ENCODE measurements at regions not wholly inside any gene's neighbourhood (a gene's known extent, or its start where the extent isn't known, plus 50 kb on each side); places are given as distances from the start of the nearest gene placed in this dataset.

DNA sequence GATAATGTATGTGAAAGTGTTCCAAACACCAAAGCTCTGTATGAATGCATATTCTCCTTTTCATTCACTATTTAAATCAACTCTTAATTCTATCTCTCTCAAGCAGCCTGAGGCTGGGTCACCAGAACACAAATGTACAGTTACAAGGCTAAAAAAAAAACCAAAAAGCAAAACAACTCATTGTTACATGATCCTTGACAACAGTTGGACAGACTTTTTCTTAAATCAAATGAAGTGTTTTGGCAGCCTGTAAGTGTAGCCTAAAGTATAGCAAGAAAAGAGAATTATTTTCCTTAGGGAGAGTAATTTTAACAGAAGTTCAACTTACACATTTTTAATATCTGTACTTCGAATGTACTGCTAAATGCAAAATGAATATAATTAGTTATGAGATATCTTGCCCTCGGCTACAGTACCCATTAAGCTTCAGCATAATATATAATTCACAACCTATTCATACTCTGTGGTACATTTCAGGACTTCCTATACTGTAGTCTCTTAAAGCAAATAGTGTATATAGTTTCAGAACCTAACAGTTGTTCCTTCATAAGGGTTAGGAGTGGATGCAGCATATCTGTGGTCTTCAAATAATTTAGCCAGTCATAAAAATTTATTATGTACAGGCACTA is 214.0 kb upstream of the BTG1 start:
- no peak overlapping the region for H3K4me3 ChIP-seq (replicated peaks; ENCODE audit: low read depth, low read length)
- no peak for DNase-seq (ENCODE audit: extremely low read depth, low read depth)
- TF ChIP-seq, protein P1, sequence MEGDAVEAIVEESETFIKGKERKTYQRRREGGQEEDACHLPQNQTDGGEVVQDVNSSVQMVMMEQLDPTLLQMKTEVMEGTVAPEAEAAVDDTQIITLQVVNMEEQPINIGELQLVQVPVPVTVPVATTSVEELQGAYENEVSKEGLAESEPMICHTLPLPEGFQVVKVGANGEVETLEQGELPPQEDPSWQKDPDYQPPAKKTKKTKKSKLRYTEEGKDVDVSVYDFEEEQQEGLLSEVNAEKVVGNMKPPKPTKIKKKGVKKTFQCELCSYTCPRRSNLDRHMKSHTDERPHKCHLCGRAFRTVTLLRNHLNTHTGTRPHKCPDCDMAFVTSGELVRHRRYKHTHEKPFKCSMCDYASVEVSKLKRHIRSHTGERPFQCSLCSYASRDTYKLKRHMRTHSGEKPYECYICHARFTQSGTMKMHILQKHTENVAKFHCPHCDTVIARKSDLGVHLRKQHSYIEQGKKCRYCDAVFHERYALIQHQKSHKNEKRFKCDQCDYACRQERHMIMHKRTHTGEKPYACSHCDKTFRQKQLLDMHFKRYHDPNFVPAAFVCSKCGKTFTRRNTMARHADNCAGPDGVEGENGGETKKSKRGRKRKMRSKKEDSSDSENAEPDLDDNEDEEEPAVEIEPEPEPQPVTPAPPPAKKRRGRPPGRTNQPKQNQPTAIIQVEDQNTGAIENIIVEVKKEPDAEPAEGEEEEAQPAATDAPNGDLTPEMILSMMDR (IDR thresholded peaks at IDR 0.05; ENCODE audit: low read depth, low read length, missing control alignments), result no peak

DNA sequence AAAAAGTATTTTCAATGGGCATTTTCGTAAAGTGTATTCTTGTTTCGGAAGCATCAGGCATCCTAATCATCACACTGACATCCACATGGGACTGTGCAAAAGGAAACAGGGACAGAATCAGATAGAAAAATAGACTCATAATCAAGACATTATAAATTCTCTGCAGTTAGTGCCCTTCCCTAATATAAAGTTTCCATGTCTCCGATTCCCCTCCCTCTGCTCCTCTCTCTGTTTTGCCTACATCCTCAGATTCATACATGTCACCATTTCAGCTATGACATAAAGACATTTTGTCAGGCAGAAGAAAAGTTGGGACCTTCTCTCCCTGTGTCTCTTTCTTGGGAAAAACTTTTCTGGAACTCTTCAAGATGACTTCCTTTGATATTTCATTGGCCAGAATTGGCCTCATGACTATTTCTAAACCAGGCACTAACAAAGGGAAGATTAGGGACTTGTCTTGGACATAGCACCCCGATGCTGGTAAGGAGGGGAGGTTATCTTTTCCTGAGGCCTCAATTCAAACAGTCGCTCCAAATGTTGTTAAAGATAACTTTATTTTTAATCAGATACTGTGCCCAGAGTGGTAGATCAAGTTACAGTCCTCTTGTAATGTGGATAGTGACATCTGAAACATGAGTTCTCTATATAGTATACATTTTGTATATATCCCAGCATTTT is 212.1 kb upstream of the BTG1 start:
- TF ChIP-seq, protein P1 (IDR thresholded peaks at IDR 0.05; ENCODE audit: low read depth, low read length, missing control alignments), result no peak
- DNase-seq (ENCODE audit: extremely low read depth, low read depth), result no peak
- no peak overlapping the region for H3K4me3 ChIP-seq (replicated peaks; ENCODE audit: low read depth, low read length)

DNA sequence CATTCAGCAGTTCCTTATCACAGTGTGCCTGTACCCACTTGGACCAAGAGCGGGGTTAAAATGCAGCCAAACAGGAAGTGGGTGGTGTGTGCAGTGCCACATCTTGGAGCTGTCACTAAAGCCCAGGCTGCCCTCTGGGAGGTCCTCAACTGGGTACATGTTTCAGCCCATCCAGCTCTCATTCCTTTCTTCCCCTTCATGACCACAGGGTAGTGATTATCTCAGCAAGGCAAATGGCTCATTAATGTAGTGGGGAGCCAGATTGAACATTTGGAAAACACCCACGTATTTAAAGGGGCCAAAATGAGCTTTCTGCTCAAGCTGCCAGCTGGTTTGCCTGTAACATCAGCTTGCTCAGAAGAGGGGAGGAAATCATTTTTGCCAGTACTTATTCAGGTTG is 210.8 kb upstream of the BTG1 start:
- TF ChIP-seq, protein P1 (IDR thresholded peaks at IDR 0.05; ENCODE audit: low read depth, low read length, missing control alignments), result no peak
- no peak for DNase-seq (ENCODE audit: extremely low read depth, low read depth)
- H3K4me3 ChIP-seq (replicated peaks; ENCODE audit: low read depth, low read length), result no peak overlapping the region

DNA sequence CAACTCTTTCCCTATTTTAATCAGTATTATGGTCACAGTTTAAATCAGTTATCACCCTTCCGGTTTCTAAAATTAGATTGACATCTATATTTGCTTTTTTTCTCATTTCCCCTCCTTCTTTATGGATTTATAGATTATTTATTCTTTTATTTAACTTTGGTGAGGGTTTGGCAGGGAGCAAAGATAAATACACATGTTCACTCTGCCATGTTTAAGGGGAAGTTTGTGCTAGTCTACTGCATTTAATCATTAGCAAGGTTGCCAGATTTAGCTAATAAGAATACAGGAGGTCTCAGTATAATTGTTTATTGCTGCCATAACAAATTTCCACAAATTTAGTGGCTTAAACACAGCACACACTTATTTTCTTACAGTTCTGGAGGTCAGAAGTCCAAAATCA is 204.0 kb upstream of the BTG1 start:
- H3K4me3 ChIP-seq (replicated peaks; ENCODE audit: low read depth, low read length), result no peak overlapping the region
- DNase-seq (ENCODE audit: extremely low read depth, low read depth), result no peak
- TF ChIP-seq, protein P1 (IDR thresholded peaks at IDR 0.05; ENCODE audit: low read depth, low read length, missing control alignments), result no peak

DNA sequence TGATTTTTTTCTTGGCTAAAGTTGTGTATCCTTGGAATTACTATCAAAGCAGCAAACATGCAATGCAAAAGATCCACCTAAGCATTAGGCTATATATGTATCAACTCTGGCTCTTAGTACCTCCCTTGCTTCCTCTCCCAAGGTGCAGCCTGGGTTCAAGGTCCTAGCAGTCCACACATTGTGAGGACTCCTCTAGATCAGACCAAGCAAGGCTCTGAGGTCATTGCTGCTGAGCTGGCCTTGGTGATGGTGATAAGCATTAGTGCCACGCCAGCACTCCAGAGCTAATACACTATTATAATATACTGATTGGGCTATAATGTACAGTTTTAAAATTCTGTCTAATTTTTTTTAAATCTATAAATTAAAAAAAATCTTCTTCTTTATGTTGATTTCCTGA is 196.9 kb upstream of the BTG1 start:
- no peak for DNase-seq (ENCODE audit: extremely low read depth, low read depth)
- TF ChIP-seq, protein P1 (IDR thresholded peaks at IDR 0.05; ENCODE audit: low read depth, low read length, missing control alignments), result no peak
- no peak overlapping the region for H3K4me3 ChIP-seq (replicated peaks; ENCODE audit: low read depth, low read length)

DNA sequence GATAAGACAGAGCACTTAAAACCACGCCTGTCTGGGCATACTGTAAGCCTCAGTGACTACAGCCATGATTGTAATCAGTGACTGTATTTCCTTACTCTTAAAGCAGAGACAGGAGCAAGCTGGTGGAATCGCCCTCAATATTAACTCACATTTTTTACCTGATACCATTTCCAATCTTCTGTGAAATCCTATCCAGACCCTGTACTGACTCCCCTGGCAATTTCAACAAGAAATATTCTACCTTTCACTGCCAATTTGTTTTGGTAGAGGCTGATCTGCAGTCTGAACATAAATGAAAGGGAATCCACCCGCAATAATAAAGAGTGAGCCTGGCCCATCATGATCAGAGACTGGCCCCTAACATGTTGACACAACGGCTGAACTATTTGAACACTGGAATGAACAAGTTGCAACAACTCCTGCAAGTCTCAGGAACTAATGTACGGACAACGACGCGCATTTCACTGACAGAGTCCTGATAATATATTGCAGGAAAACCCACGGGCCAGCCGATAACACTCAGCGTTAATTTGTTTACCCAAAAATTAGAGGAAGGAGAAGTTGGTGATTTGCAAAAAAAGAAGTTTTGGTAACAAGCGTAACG is 195.5 kb upstream of the BTG1 start:
- no peak overlapping the region for H3K4me3 ChIP-seq (replicated peaks; ENCODE audit: low read depth, low read length)
- DNase-seq (ENCODE audit: extremely low read depth, low read depth), result no peak
- TF ChIP-seq, protein P1 (IDR thresholded peaks at IDR 0.05; ENCODE audit: low read depth, low read length, missing control alignments), result no peak
